Left lung (tissue), 4 donors: ENCODE measurements at regions not wholly inside any gene's neighbourhood (a gene's known extent, or its start where the extent isn't known, plus 50 kb on each side); places are given as distances from the start of the nearest gene placed in this dataset.
"Not testable (repeated sequence)": the region's sequence is repeated elsewhere in the genome, so short reads cannot be mapped to it uniquely, and the experiment has no call there.

Source experiments
- ATAC-seq: fragments of 200-7000 bp; cut with Tn5 transposase; one replicate; pipeline ENCODE4 v1.9.1; 2020; ENCODE audit warnings: moderate library complexity
- DNase-seq, 4 donors: peaks; one replicate each; pipeline ENCODE4 v3.0.0-alpha.2; 2013 to 2020
- H3K27ac ChIP-seq, 2 donors: fragments of 200-600 bp; sonication (generic) in 1 of 2; one replicate each; pipeline versions ENCODE4 v1.5.0 to v1.8.0; 2020 to 2021
- H3K27me3 ChIP-seq, 2 donors: fragments of 200-600 bp; sonication (generic) in 1 of 2; one replicate each; pipeline versions ENCODE4 v1.5.0 to v1.8.0; 2020 to 2021
- H3K36me3 ChIP-seq, 2 donors: fragments of 200-600 bp; sonication (generic) in 1 of 2; one replicate each; pipeline versions ENCODE4 v1.5.0 to v1.8.0; 2020 to 2021
- H3K4me1 ChIP-seq, 2 donors: fragments of 200-600 bp; one replicate each; pipeline ENCODE4 v1.8.0; 2021
- H3K4me3 ChIP-seq, 2 donors: fragments of 200-600 bp; sonication (generic) in 1 of 2; one replicate each; pipeline versions ENCODE4 v1.5.0 to v1.8.0; 2020 to 2021; ENCODE audit warnings: mild to moderate bottlenecking in 1 of 2
- H3K9me3 ChIP-seq, 2 donors: fragments of 200-600 bp; sonication (generic) in 1 of 2; one replicate each; pipeline versions ENCODE4 v1.5.0 to v1.8.0; 2020 to 2021
- intact Hi-C, 2 donors: fragments of 100-400 bp; cut with DNase I; formaldehyde crosslinking; loops; one replicate each; pipeline versions ENCODE4 v1.11.2 to v1.14.2; 2022
- TF ChIP-seq, protein P1 (sequence below), 2 donors: fragments of 200-600 bp; sonication (generic) in 1 of 2; IDR thresholded peaks; one replicate each; pipeline versions ENCODE4 v1.5.0 to v1.8.0; 2021; ENCODE audit warnings: antibody characterized with exemption in 2 of 2
- donor health status: DM: no; HTN: yes; CAD: no.
- donor health status: DM: no; HTN: no; CAD: no.

DNA sequence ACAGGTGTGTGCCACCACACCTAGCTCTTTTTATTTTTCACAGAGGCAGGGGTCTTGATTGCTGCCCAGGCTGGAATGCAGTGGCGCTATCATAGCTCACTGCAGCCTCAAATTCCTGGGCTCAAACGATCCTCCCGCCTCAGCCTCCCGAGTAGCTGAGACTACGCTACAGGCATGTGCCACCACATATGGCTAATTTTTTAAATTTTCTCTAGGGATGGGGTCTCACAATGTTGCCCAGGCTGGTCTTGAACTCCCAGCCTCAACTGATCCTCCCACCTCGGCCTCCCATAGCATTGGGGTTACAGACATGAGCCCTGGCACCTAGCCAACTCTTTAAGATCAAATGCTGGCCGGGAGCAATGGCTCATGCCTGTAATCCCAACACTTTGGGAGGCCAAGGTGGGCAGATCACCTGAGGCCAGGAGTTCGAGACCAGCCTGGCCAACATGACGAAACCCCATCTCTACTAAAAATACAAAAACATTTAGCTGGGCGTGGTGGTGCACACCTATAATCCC lies 50.6 kb upstream of the MYL10 start:
- not testable (repeated sequence) for H3K9me3 ChIP-seq, DNase-seq, H3K36me3 ChIP-seq, H3K4me1 ChIP-seq, ATAC-seq, H3K27ac ChIP-seq, H3K4me3 ChIP-seq, H3K27me3 ChIP-seq
- intact Hi-C loops = loop anchor here in 1 of 2 donors (10.0 kb wide), 1 partner anchor 555 kb away; no protein-coding TSS in a partner anchor

DNA sequence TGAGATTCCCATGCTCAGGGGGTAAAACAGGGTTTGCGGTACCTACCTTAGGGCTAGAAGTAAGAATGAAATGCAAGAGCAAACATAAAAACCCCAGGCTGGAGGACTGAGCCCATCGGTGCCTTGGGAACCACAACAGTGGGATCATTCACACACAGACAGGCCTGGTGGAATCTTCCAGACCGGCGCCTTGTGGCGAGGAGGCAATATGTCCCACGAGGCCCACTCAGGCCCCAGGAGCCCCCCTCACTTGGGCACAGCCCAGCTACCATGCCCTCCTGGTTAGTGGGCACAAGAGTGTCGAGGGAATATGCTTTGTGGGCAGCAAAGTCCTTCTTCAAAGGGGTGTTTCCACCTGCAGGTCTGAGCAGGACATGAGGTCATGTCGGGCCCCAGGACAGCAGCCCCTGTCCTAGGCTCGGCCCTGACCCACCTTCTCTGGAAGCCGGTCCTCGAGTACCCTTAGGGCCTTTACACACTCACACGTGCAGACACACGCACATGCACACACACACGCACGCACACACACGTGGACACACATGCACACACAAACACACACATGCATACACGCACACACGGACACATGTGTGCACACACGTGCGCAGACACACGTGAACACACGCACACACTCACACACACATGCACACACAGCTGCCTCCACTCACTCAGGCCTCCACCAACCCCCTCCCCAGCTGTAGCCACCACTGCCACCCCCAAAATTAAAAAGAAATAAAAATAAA lies 51.5 kb upstream of the MYL10 start:
- Histone ChIP-seq H3K36me3 (no peaks in the 10 kb centered on the region), H3K4me3 (no peak overlapping the region), H3K27ac (no peak overlapping the region), H3K9me3 (no peaks in the 10 kb centered on the region), H3K4me1 (no peaks in the 10 kb centered on the region), H3K27me3 (no peaks in the 10 kb centered on the region)
- no peak for DNase-seq
- intact Hi-C loops = loop anchor here in 1 of 2 donors (10.0 kb wide), 1 partner anchor 554 kb away; no protein-coding TSS in a partner anchor
- ATAC-seq = peak; percentile 6
- TF ChIP-seq, protein P1, sequence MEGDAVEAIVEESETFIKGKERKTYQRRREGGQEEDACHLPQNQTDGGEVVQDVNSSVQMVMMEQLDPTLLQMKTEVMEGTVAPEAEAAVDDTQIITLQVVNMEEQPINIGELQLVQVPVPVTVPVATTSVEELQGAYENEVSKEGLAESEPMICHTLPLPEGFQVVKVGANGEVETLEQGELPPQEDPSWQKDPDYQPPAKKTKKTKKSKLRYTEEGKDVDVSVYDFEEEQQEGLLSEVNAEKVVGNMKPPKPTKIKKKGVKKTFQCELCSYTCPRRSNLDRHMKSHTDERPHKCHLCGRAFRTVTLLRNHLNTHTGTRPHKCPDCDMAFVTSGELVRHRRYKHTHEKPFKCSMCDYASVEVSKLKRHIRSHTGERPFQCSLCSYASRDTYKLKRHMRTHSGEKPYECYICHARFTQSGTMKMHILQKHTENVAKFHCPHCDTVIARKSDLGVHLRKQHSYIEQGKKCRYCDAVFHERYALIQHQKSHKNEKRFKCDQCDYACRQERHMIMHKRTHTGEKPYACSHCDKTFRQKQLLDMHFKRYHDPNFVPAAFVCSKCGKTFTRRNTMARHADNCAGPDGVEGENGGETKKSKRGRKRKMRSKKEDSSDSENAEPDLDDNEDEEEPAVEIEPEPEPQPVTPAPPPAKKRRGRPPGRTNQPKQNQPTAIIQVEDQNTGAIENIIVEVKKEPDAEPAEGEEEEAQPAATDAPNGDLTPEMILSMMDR (IDR thresholded peaks at IDR 0.05) = no peak

DNA sequence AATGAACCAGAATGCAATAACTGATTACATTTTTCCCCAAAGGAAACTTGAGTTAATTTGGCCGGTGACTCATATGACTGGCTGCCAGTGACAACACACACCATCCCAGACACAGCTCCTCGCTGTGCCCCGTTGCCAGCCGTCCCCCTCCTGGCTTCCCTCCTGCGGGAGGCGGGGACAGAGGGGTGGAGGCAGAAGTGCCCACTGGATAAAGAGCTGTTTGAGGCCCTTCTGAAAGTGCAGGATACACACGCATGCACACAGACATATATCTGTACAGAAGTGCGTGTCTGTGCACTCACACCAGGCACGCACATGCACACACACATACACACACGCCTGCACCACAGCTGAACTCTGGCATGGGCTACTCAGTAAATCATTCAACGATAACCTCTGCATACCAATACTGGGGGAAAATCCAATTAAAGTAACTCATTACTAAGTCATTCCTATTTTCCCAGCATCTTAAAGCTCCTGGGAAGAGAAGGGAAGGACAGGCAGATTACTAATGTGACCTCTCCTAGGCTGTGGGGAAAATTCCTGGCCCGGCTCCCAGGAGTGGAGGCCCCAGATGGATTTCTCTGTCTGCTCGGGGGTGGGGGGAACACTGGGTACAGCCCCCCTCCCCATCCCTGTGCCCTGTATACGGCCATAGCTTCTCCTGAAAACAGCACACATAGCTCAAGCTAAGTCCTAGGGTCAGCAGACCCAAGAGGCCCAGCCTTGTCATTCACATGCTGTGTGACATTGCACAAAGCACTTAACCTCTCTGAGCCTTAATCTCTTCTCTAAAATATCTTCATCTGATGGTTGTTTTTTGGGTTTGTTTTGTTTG lies 52.3 kb upstream of the MYL10 start:
- H3K9me3 ChIP-seq = no peaks in the 10 kb centered on the region
- ATAC-seq = peak; percentile 93
- intact Hi-C loops = loop anchor here in 1 of 2 donors (10.0 kb wide), 1 partner anchor 553 kb away; no protein-coding TSS in a partner anchor
- no peaks in the 10 kb centered on the region for H3K4me1 ChIP-seq
- H3K27me3 ChIP-seq = no peaks in the 10 kb centered on the region
- TF ChIP-seq, protein P1 (IDR thresholded peaks at IDR 0.05) = no peak
- no peak overlapping the region for H3K4me3 ChIP-seq
- DNase-seq = peak in 3 of 4 donors; percentile 40 to 56 (median 47)
- no peak overlapping the region for H3K27ac ChIP-seq
- no peaks in the 10 kb centered on the region for H3K36me3 ChIP-seq

DNA sequence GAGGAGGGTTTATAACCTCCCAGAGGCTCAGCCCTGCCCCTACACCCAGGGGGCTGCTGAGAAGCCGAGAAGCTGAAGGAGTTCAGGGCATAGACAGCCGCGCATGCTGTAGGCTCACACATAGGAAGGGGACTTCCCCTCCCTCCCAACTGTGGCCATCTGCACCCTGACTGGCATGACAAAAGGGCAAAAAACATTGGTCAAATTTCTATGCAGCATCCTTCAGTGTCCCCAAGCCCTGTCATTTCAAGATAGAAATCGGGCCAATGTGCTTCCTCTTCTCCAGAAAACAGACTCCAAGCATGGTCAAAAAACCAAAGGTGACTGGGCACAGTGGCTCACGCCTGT lies 55.9 kb upstream of the MYL10 start:
- intact Hi-C loops = loop anchor here in 1 of 2 donors (10.0 kb wide), 1 partner anchor 550 kb away; no protein-coding TSS in a partner anchor
- H3K4me1 ChIP-seq = peaks cover 8 to 14% of the 10 kb centered on the region in 2 donors
- H3K4me3 ChIP-seq = no peak overlapping the region
- peaks cover 0 to 4% of the 10 kb centered on the region in 2 donors for H3K27me3 ChIP-seq
- no peak overlapping the region for H3K27ac ChIP-seq
- H3K36me3 ChIP-seq = no peaks in the 10 kb centered on the region
- ATAC-seq = no peak
- no peak for DNase-seq
- TF ChIP-seq, protein P1 (IDR thresholded peaks at IDR 0.05) = no peak
- no peaks in the 10 kb centered on the region for H3K9me3 ChIP-seq

DNA sequence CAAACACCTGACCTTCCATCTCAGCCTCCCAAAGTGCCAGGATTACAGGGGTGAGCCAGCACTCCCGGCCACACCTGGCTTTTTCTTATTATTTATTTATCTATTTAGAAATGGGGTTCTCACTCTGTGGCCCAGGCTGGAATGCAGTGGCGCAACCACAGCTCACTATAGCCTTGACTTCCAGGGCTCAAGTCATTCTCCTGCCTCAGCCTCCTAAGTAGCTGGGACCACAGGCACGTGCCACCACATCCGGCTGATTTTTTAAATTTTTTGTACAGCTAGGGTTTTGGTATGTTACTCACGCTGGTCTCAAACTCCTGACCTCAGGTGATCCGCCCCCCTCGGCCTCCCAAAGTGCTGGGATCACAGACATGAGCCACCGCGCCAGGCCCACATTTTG lies 56.9 kb upstream of the MYL10 start:
- TF ChIP-seq, protein P1 (IDR thresholded peaks at IDR 0.05) = no peak
- intact Hi-C loops = loop anchor here in 1 of 2 donors (10.0 kb wide), 1 partner anchor 549 kb away; no protein-coding TSS in a partner anchor

More for the DNA sequence above, 56.9 kb upstream of the MYL10 start:
- ATAC-seq (no peak), DNase-seq (no peak)
- Histone ChIP-seq H3K36me3 (no peaks in the 10 kb centered on the region), H3K27ac (no peak overlapping the region), H3K27me3 (peaks cover 0 to 4% of the 10 kb centered on the region in 2 donors), H3K9me3 (no peaks in the 10 kb centered on the region), H3K4me1 (peaks cover 8 to 14% of the 10 kb centered on the region in 2 donors), H3K4me3 (no peak overlapping the region)
